Panc1 (cell line): ENCODE measurements at regions not wholly inside any gene's neighbourhood (a gene's known extent, or its start where the extent isn't known, plus 50 kb on each side); places are given as distances from the start of the nearest gene placed in this dataset.

Source experiments
- CTCF ChIP-seq: fragments of 450-650 bp; IDR thresholded peaks from 2 replicates; pipeline ENCODE4 v1.5.1; 2017; ENCODE audit warnings: mild to moderate bottlenecking
- POLR2AphosphoS5 ChIP-seq: IDR thresholded peaks from 2 replicates; pipeline ENCODE4 v1.6.1; 2012; ENCODE audit warnings: mild to moderate bottlenecking, low read depth, low read length, moderate library complexity
- REST ChIP-seq, 2 experiments: IDR thresholded peaks; 2 replicates each; pipeline ENCODE4 v1.6.1; 2011 to 2012; ENCODE audit warnings: low read depth in 2 of 2, control low read depth in 1 of 2, low read length in 1 of 2, mild to moderate bottlenecking in 1 of 2, moderate library complexity in 1 of 2; ENCODE audit not compliant: insufficient read depth in 1 of 2

GRCh38 chr1:98090351-98090750 is 169.5 kb upstream of the DPYD start:
- TF ChIP-seq CTCF: no peak
- TF ChIP-seq REST (IDR thresholded peaks at IDR 0.05; ENCODE audit: insufficient read depth in 1 of 2, low read depth in 2 of 2, low read length in 1 of 2): no peak
- TF ChIP-seq POLR2AphosphoS5: no peak
